ENCODE measurements at regions not wholly inside any gene's neighbourhood (a gene's known extent, or its start where the extent isn't known, plus 50 kb on each side); places are given as distances from the start of the nearest gene placed in this dataset.
"Not testable (repeated sequence)": the region's sequence is repeated elsewhere in the genome, so short reads cannot be mapped to it uniquely, and the experiment has no call there.

DNA sequence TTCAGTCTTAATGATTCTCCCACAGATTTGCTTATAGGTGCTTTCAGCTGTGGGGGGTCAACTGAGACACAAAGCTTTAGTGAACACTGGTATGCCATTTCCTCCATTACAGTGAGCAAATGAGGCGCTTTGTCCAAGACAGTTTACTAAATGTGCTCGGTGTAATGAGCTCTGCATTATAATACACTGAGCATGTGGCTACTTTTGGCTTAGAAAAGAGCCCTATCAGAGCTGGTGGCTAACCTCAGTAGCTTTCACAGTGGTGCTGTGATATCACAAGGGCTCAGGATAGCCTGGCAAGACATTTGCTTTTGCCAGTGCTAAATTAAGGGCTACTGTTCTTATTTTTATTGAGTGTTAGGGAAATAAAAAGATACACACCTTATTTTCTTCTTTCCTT is 749.7 kb upstream of the ARPP21 start:
- H3K27ac Mint-ChIP-seq: no peak overlapping the region

DNA sequence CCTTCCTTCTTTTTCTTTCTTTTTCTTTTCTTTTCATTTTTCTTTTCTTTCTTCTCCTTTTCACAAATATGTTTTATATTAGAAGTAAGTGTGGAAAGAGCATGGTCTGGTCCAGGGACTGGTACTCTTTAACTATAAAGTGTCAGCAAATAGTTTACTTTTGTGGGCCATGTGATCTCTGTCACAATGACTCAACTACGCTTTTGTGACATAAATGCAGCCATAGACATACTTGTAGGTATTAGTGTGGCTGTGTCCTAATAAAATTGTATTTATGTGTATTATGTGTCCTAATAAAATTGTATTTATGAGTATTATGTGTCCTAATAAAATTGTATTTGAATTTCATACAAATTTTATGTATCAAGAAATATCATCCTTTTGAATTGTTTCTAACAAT is 749.1 kb upstream of the ARPP21 start:
- Mint-ChIP-seq H3K27me3 (no peaks in the 10 kb centered on the region), H3K4me3 (no peak overlapping the region), H3K36me3 (no peaks in the 10 kb centered on the region), H3K9me3 (ENCODE audit: low read depth) (no peaks in the 10 kb centered on the region), H3K4me1 (ENCODE audit: low read depth) (no peaks in the 10 kb centered on the region), H3K27ac (no peak overlapping the region)

More for the DNA sequence above, 749.7 kb upstream of the ARPP21 start:
- no peaks in the 10 kb centered on the region for H3K27me3 Mint-ChIP-seq
- no peaks in the 10 kb centered on the region for H3K9me3 Mint-ChIP-seq (ENCODE audit: low read depth)
- H3K4me3 Mint-ChIP-seq: no peak overlapping the region
- H3K36me3 Mint-ChIP-seq: no peaks in the 10 kb centered on the region
- no peaks in the 10 kb centered on the region for H3K4me1 Mint-ChIP-seq (ENCODE audit: low read depth)

DNA sequence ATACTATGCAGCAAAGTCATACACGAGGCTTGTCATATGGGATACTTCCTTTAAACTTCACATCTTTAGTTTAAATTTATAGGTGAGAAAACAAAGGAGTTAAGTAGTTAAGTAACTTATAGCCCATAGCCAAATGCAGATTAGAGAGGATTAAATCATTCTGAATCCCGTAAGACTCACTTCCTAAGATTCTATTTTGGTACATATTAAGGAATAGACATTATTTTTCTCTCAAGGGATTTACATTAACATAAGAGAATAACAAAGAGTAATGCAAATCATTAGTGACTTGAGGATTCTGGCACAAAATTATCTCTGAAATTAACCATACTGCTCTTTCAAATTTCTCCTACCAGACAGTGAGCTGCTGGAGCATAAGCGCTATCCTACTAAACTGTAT is 747.4 kb upstream of the ARPP21 start:
- no peak overlapping the region for H3K27ac Mint-ChIP-seq
- H3K27me3 Mint-ChIP-seq: no peaks in the 10 kb centered on the region
- no peaks in the 10 kb centered on the region for H3K36me3 Mint-ChIP-seq
- no peaks in the 10 kb centered on the region for H3K9me3 Mint-ChIP-seq (ENCODE audit: low read depth)
- H3K4me1 Mint-ChIP-seq (ENCODE audit: low read depth): no peaks in the 10 kb centered on the region
- no peak overlapping the region for H3K4me3 Mint-ChIP-seq

DNA sequence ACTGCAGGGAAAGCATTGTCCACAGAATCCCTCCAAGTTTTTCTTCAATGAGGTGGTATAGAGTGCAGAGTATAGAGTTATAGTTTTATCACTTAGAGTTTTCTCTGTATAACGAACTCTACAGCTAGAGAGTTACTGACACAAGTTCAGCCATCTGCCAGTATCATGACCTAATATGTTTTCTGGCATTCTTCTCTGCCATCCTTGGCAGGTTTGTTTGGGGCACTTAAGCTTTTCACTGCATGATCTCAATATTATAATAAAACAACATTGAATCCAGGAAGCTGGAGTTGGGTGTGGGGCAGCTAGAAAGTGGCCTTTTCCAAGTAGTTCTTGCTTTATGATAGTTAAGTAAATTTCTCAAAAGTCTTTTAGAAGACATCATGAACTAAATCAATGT is 743.5 kb upstream of the ARPP21 start:
- no peaks in the 10 kb centered on the region for H3K27me3 Mint-ChIP-seq
- no peak overlapping the region for H3K4me3 Mint-ChIP-seq
- H3K27ac Mint-ChIP-seq: no peak overlapping the region
- no peaks in the 10 kb centered on the region for H3K36me3 Mint-ChIP-seq
- no peaks in the 10 kb centered on the region for H3K4me1 Mint-ChIP-seq (ENCODE audit: low read depth)
- H3K9me3 Mint-ChIP-seq (ENCODE audit: low read depth): no peaks in the 10 kb centered on the region

DNA sequence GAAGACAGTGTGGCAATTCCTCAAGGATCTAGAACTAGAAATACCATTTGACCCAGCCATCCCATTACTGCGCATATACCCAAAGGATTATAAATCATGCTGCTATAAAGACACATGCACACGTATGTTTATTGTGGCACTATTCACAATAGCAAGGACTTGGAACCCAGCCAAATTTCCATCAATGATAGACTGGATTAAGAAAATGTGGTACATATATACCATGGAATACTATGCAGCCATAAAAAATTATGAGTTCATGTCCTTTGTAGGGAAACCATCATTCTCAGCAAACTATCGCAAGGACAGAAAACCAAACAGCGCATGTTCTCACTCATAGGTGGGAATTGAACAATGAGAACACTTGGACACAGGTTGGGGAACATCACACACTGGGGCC is 729.6 kb upstream of the ARPP21 start:
- not testable (repeated sequence) for H3K4me3 Mint-ChIP-seq; H3K9me3 Mint-ChIP-seq (ENCODE audit: low read depth); H3K36me3 Mint-ChIP-seq; H3K27ac Mint-ChIP-seq; H3K27me3 Mint-ChIP-seq; H3K4me1 Mint-ChIP-seq (ENCODE audit: low read depth)

DNA sequence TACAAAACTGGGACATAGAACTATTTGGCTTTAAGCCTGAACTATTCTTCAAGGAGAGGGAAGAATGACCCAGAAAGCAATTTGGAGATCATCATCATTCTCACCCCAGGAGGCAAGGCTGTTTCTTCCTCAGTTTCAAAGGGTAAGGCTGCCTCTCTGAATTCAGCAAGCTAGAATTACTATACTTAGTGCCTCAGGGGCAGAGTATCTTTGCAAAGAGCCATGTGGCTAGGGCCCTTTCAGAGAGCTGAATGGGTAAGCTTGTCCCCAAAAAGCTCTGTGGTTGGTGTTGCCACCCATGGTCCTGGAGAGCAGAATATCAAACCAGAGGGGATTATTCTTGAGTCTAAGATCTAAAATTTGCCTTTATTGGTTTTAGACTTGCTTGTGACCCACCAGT is 720.3 kb upstream of the ARPP21 start:
- Mint-ChIP-seq H3K36me3 (no peaks in the 10 kb centered on the region), H3K4me1 (ENCODE audit: low read depth) (no peaks in the 10 kb centered on the region), H3K4me3 (no peak overlapping the region), H3K9me3 (ENCODE audit: low read depth) (no peaks in the 10 kb centered on the region), H3K27me3 (no peaks in the 10 kb centered on the region), H3K27ac (no peak overlapping the region)

DNA sequence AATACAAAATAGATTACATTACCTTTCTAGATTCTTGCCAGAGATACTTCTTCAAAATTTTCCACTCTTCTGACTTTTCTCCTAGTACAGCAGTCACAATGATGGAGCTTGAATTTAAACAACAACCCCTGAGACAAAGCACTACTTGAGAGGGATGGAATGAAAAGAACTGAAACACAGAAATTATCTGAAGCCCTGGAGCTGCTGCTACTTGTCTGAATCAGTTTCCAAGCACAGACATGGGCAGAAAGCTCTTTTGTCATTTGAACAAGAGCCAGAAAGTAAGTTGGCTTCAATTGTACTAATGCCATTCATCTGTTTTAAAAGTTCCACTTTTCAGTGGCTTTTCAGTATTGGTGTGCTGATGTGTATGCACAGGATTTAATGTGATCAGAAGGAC is 718.5 kb upstream of the ARPP21 start:
- H3K36me3 Mint-ChIP-seq: no peaks in the 10 kb centered on the region

DNA sequence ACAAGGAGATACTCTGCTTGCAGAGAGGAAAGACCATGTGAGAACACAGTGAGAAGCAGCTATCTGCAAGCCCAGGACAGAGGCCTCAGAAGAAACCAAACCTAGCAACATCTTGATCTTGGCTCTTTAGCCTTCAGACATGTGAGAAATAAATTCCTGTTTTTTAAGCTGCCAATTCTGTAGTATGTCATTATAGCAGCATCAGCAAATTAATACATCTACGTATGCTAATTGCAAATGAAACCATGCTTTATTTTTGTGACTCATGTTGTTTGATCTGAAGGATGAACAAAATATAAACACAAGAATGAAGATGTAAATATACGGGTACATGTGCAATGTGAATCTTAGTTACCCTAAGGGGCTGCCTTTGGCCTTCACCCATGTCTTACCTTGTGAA is 714.4 kb upstream of the ARPP21 start:
- no peaks in the 10 kb centered on the region for H3K27me3 Mint-ChIP-seq
- no peaks in the 10 kb centered on the region for H3K4me1 Mint-ChIP-seq (ENCODE audit: low read depth)
- no peak overlapping the region for H3K4me3 Mint-ChIP-seq
- H3K27ac Mint-ChIP-seq: no peak overlapping the region
- H3K36me3 Mint-ChIP-seq: no peaks in the 10 kb centered on the region
- no peaks in the 10 kb centered on the region for H3K9me3 Mint-ChIP-seq (ENCODE audit: low read depth)

More for the DNA sequence above, 718.5 kb upstream of the ARPP21 start:
- Mint-ChIP-seq H3K4me1 (ENCODE audit: low read depth) (no peaks in the 10 kb centered on the region), H3K9me3 (ENCODE audit: low read depth) (no peaks in the 10 kb centered on the region), H3K27me3 (no peaks in the 10 kb centered on the region), H3K27ac (no peak overlapping the region), H3K4me3 (no peak overlapping the region)

DNA sequence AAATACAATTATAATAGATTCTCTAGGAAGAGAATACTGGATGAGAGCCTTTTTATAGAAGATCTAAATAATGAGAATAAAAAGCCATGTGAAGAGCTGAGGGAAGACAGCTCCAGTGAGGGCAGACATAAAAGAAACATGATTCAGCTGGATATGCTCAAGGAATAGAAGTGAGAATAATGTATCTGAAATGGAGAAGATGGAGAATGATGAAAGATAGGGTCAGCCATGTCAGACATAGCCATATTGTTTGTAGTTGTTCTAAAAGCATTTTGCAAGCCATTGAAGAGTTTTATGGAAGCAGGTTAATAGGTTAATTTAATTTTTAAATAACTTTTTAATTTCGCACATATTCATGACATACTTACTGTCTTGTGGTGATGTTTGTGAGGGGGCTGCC is 713.5 kb upstream of the ARPP21 start:
- Mint-ChIP-seq H3K9me3 (ENCODE audit: low read depth) (no peaks in the 10 kb centered on the region), H3K4me3 (no peak overlapping the region), H3K27ac (no peak overlapping the region), H3K27me3 (no peaks in the 10 kb centered on the region), H3K4me1 (ENCODE audit: low read depth) (no peaks in the 10 kb centered on the region), H3K36me3 (no peaks in the 10 kb centered on the region)

DNA sequence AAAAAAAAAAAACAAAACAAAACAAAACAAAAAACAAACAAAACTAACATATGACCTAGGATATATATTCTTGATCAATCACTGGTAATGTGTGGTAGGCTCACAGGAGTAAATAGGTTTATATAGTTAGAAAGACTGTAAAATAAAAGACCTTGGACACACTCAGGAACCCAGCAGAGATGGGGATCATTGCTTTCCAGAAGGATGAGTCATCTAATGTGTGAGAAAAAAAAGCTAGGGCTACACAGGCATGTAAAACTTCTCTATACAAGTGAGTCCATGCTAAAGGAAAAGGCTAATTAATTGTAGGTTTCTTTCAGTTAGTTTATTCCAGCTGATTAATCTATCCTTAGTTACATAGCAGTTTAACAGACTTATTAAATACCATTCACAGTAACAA is 710.3 kb upstream of the ARPP21 start:
- Mint-ChIP-seq H3K4me3 (no peak overlapping the region), H3K9me3 (ENCODE audit: low read depth) (no peaks in the 10 kb centered on the region), H3K4me1 (ENCODE audit: low read depth) (no peaks in the 10 kb centered on the region), H3K36me3 (no peaks in the 10 kb centered on the region), H3K27ac (no peak overlapping the region), H3K27me3 (no peaks in the 10 kb centered on the region)

DNA sequence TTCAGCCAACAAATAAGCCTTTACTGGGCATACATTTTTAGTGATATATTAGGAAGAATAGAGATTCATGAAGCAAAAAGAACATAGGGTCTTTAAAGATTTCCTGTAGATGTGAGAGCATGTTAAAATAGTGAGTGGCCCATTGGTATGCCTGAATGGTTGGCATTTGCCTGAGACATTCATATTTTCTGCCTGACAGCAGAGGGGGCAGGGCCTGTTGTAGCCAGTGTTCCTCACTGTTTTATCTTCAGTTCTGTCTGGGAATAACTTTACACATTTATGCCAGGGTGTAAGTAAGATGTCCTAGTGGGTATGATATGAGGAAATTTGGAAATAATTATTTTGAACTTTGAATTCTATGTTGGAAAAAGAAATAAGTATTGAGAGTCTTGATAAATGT is 704.7 kb upstream of the ARPP21 start:
- Mint-ChIP-seq H3K9me3 (ENCODE audit: low read depth) (peaks cover 3% of the 10 kb centered on the region), H3K4me3 (no peak overlapping the region), H3K27ac (no peak overlapping the region), H3K36me3 (no peaks in the 10 kb centered on the region), H3K27me3 (no peaks in the 10 kb centered on the region), H3K4me1 (ENCODE audit: low read depth) (no peaks in the 10 kb centered on the region)

DNA sequence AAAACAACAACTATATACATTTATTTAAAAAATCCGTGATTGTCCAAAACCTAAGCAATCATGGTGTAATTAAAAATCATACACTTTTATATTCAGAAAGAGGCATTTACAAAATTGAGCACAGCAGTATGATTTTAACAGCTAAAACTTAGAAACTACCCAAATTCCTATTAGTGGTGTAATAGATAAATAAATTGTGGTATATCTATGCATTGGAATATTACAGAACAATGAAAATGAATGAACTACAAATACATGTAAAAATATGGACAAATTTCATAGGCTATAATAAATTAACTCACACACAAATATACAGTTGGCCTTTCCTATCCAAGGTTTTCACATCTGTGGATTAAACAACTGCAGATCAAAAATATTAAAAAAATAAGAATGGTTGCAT is 700.5 kb upstream of the ARPP21 start:
- H3K36me3 Mint-ChIP-seq: no peaks in the 10 kb centered on the region

DNA sequence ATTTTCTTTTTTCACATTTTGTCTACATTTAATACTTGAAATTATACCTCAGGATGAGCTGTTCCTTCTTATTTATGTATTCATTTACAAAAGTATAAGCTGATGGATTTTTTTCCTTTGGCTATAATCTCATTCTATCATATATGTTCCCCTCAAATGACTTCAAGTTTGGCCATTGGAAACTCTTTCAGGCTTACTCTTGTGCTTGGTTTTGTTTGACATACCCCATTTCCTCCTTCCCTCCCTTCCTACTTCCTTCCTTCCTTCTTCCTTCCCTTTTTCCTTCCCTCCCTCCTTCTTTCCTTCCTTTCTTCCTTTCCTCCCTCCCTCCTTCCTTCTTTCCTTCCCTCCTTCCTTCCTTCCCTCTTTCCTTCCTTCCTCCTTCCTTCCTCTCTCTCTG is 697.1 kb upstream of the ARPP21 start:
- no peak overlapping the region for H3K27ac Mint-ChIP-seq
- peaks cover 6% of the 10 kb centered on the region for H3K9me3 Mint-ChIP-seq (ENCODE audit: low read depth)
- no peaks in the 10 kb centered on the region for H3K36me3 Mint-ChIP-seq
- no peak overlapping the region for H3K4me3 Mint-ChIP-seq
- no peaks in the 10 kb centered on the region for H3K4me1 Mint-ChIP-seq (ENCODE audit: low read depth)
- H3K27me3 Mint-ChIP-seq: peaks cover 2% of the 10 kb centered on the region

More for the DNA sequence above, 700.5 kb upstream of the ARPP21 start:
- no peaks in the 10 kb centered on the region for H3K27me3 Mint-ChIP-seq
- no peak overlapping the region for H3K27ac Mint-ChIP-seq
- H3K9me3 Mint-ChIP-seq (ENCODE audit: low read depth): peaks cover 9% of the 10 kb centered on the region
- H3K4me3 Mint-ChIP-seq: no peak overlapping the region
- no peaks in the 10 kb centered on the region for H3K4me1 Mint-ChIP-seq (ENCODE audit: low read depth)

DNA sequence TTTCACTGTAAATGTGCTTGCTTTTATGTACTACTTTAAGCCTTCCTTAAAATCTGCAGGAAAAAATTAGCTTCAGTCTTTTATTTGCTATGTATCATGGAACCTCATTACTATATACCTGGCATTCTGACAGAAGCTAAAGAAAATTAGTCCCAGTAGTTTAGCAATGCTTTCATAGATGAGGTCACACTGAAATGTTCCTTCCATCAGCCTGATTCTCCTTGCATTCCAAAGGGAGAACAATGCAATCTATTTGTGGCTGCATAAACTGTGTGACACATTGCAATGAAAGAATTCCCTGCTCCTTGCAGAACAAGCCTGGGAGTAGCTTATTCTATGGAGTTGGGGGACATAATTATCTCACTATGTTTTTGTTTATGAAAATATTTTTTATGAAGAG is 691.5 kb upstream of the ARPP21 start:
- Mint-ChIP-seq H3K27ac (no peak overlapping the region), H3K4me3 (no peak overlapping the region), H3K27me3 (peaks cover 2% of the 10 kb centered on the region), H3K36me3 (no peaks in the 10 kb centered on the region), H3K4me1 (ENCODE audit: low read depth) (no peaks in the 10 kb centered on the region), H3K9me3 (ENCODE audit: low read depth) (peaks cover 3% of the 10 kb centered on the region)

DNA sequence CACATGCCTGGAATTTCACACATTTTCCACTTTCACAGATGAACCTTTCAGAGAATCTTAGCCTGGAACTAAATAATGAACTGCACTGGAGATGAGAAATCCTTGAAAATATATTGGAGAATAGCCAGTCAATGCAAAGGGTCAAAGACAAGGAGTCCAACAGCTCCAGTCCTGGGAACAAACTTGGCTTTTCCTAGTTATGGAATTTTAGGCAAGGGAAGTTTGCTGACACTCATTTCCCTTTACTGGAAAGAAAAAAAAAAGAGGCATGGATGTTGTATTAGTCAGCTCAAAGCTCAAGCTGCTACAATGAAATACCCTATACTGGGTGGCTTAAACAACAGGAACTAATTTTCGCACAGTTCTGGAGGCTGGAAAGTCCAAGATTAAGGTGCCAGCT is 690.8 kb upstream of the ARPP21 start:
- H3K36me3 Mint-ChIP-seq: no peaks in the 10 kb centered on the region
- no peaks in the 10 kb centered on the region for H3K4me1 Mint-ChIP-seq (ENCODE audit: low read depth)
- no peak overlapping the region for H3K4me3 Mint-ChIP-seq
- no peaks in the 10 kb centered on the region for H3K9me3 Mint-ChIP-seq (ENCODE audit: low read depth)
- no peak overlapping the region for H3K27ac Mint-ChIP-seq
- H3K27me3 Mint-ChIP-seq: peaks cover 2% of the 10 kb centered on the region

DNA sequence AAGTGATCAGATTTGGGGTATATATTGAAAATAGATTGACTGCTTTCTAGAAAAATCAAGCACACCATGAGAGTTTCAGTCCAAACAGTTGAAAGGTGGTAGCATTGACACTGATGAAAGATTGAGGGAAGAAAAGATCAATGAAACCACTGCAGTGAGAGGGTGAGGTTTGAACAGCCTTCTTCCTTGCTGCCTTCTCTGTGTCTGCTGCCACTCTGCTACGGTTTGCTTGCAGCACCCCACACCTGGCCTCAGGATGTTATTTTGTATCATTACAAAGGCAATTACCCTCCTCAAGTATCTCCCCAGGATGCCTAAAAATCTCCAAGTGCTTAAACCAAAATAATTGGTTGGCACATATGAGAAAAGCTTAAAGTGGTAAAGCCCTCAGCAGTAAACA is 683.6 kb upstream of the ARPP21 start:
- no peaks in the 10 kb centered on the region for H3K9me3 Mint-ChIP-seq (ENCODE audit: low read depth)
- H3K27me3 Mint-ChIP-seq: peaks cover 1% of the 10 kb centered on the region
- no peaks in the 10 kb centered on the region for H3K36me3 Mint-ChIP-seq
- peaks cover 6% of the 10 kb centered on the region for H3K4me1 Mint-ChIP-seq (ENCODE audit: low read depth)
- H3K4me3 Mint-ChIP-seq: no peak overlapping the region
- H3K27ac Mint-ChIP-seq: no peak overlapping the region

DNA sequence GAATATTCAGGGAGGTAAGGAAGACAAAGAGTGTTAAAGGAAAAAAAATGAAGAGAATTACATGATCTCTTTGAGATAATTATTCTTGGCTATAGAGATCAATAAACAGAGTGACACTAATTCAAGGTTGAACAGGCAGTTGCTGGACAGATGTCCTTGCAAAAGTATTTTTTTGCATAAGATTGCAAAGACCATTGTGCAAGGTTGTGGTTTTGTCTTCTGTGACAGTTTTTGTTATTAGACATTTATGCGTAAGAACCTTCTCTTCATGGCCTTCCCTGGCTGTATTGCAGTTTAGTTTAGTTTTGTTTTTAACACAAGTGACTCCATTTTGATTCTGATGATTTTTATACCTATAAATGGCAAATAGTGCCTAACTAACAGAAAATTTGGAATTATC is 682.8 kb upstream of the ARPP21 start:
- Mint-ChIP-seq H3K27me3 (peaks cover 1% of the 10 kb centered on the region), H3K4me3 (no peak overlapping the region), H3K9me3 (ENCODE audit: low read depth) (no peaks in the 10 kb centered on the region), H3K36me3 (no peaks in the 10 kb centered on the region), H3K27ac (no peak overlapping the region), H3K4me1 (ENCODE audit: low read depth) (peaks cover 6% of the 10 kb centered on the region)

Data from activated naive CD8-positive, alpha-beta T cell (primary cell).